HG02610 (cell line): ENCODE measurements at regions not wholly inside any gene's neighbourhood (a gene's known extent, or its start where the extent isn't known, plus 50 kb on each side); places are given as distances from the start of the nearest gene placed in this dataset.
"Not testable (repeated sequence)": the region's sequence is repeated elsewhere in the genome, so short reads cannot be mapped to it uniquely, and the experiment has no call there.

Experiments used
- ATAC-seq: cut with Tn5 transposase; IDR thresholded peaks from one replicate; pipeline ENCODE4 v1.9.1; 2021; ENCODE audit warnings: mild to moderate bottlenecking, moderate library complexity; ENCODE audit not compliant: unreplicated experiment

GRCh38 chr9:81455462-81456219 lies 233.7 kb downstream of the TLE1 start:
- ATAC-seq = no peak

GRCh38 chr9:81445331-81445921 lies 243.9 kb downstream of the TLE1 start:
- no peak for ATAC-seq

GRCh38 chr9:81431641-81432040 lies 257.7 kb downstream of the TLE1 start:
- no peak for ATAC-seq

GRCh38 chr9:81430727-81431126 lies 258.6 kb downstream of the TLE1 start:
- no peak for ATAC-seq

GRCh38 chr9:81427870-81428269 lies 261.5 kb downstream of the TLE1 start:
- no peak for ATAC-seq

GRCh38 chr9:81424431-81424830 lies 264.9 kb downstream of the TLE1 start:
- no peak for ATAC-seq

- ATAC-seq = no peak
Observed at GRCh38 chr9:81423589-81424326, 265.6 kb downstream of the TLE1 start.

GRCh38 chr9:81421090-81421489 lies 268.3 kb downstream of the TLE1 start:
- ATAC-seq = not testable (repeated sequence)

DNA sequence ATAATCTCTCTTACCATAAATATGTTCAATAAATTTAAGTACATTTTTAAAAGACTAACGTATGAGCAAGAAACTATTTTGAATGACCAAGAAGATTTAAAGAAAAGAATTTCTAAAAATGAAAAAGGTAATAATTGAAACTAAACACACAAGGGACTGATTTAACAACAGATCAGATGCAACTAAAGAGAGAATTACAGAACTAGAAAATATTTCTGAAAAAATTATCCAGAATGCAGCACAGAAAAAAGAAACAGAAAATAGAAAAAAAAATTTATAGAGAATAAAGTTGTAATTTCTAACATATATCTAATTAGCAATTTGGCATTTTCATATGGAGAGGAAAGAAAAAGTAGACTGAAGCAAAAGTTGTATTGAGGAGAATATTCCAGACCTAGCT lies 269.3 kb downstream of the TLE1 start:
- ATAC-seq = no peak

GRCh38 chr9:81417941-81418340 lies 271.4 kb downstream of the TLE1 start:
- no peak for ATAC-seq

DNA sequence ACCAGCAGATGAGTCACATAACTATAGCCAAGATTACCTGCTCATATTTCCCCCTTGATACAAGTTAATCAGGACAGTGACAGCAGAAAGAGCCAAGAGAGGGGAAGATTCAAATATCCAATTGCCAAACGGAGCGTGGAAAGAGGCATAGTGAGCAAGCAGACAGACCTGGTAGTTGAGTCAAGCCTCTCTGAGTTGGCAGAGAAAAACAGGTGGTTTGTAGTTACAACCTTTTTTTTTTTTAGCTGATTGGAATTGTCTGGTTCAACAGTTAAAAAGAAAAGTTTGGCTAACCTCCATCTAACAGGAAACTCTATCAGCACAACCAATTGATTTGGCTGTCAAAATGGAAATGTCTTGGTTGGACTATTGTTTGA lies 272.1 kb downstream of the TLE1 start:
- no peak for ATAC-seq

- no peak for ATAC-seq
Observed at GRCh38 chr9:81416476-81417298, 272.7 kb downstream of the TLE1 start.

- ATAC-seq = no peak
Observed at GRCh38 chr9:81414836-81415235, 274.5 kb downstream of the TLE1 start.

- ATAC-seq = no peak
Observed at GRCh38 chr9:81411961-81412360, 277.4 kb downstream of the TLE1 start.

DNA sequence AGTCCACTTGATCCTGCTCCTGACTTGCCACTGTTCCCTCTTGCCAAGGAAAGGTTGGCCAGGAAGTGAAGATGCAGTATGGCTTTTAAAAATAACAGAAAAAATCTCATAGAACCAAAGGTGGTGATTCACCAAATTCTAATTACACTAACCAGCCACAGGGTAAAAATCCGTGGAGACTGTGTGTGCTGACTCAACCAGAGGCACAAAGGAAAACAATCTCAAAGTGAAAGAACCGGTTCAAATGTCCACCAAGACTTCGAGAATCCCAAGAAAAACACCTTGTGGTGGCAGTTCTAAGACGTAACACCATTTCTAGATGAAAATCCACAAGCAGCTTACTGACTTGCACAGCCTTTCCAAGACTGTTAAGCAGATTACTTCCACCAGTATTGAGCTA lies 279.1 kb downstream of the TLE1 start:
- no peak for ATAC-seq

- ATAC-seq = no peak
Observed at GRCh38 chr9:81408951-81409350, 280.4 kb downstream of the TLE1 start.

DNA sequence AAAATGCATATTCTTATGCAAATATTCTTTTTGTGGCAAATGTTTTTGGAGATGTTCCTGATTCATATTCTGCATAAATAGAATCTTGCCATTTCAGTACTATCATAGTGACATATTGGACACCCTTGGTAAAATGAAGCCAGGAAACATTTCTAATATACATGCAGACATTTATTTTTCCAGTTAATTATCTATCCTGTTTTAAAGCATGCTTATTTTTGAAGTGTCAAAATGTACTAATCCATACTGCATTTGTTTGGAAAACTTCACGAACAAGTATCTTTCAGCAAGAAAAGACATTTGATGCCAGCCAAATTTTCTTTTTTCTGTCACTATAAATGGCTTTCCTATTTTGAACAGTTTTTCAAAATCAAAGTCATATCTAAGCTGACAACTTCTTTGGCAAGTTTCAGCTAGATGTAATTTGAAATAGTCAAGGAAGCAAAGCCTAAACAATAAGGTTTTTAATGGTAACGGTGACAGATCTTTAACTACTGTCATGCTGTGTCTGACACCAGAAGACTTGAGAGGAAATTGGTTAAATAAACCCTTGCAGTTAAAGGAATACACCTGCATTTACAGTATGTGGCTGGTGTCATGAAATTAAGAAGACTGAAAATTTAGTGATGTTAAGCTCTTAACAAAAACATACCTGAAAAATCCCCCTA lies 284.3 kb downstream of the TLE1 start:
- ATAC-seq = no peak

GRCh38 chr9:81397481-81398381 lies 291.6 kb downstream of the TLE1 start:
- no peak for ATAC-seq

DNA sequence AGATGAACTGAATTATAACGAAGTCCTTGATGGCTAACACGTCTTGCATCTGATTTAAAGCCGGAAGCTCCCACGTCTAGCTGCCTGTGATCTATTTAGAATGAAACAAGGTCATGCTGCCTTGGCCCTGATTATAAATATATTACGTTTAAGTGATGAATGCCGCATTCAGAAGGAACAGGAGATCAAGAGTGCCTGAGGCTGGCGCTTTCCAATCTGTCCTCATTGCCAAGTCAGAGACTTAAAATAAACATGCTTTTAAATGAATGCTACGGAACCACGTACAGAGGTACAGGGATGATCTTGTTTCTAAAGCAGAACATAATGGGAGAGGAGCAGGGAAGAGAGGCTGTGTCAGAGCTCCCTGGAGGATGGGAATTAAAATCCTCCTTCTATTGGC lies 292.8 kb downstream of the TLE1 start:
- no peak for ATAC-seq

DNA sequence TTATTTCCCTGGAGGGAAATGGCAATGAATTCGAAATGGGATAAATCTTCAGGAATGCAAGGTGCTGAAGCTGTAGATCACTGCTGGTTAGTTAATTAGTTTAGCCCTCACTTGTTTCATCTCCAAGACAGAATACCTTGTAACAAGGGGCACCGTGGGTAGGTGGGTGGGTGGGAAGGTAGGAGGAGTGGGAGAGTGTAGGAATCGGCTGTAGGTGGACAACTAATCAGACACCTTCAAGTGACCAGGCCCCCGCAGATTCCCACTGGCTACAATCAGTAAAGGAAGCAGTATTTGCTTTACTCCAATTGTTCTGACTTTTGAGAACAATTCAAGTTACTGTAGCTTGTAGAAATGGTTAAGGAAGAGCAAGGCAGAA lies 293.7 kb downstream of the TLE1 start:
- ATAC-seq = no peak
